ENCODE measurements at regions not wholly inside any gene's neighbourhood (a gene's known extent, or its start where the extent isn't known, plus 50 kb on each side); places are given as distances from the start of the nearest gene placed in this dataset.

- no peak overlapping the region for H3K9ac ChIP-seq (ENCODE audit: insufficient read depth in 1 of 2, low read depth in 2 of 2, low read length in 2 of 2)
- no peak overlapping the region for H3K4me2 ChIP-seq (ENCODE audit: insufficient read depth, low read length)
- intact Hi-C loops (cut with micrococcal nuclease) (no loop called here), in situ Hi-C loops (cut with MboI) (no loop called here)
- H3K79me2 ChIP-seq (ENCODE audit: control insufficient read depth, insufficient read depth, low read length), result no peaks in the 10 kb centered on the region
- no TSS peak for BruUV-seq (replicated peaks)
- H3K27me3 ChIP-seq (ENCODE audit: control insufficient read depth in 2 of 2, insufficient read depth in 2 of 2, low read length in 2 of 2), result peaks cover 29 to 53% of the 10 kb centered on the region in 2 experiments
- ChIA-PET POLR2A (interaction anchor here (0.6 to 1.0 kb wide), 4 partner anchors 17 to 1626 kb away, joined by 3 read pairs; no protein-coding TSS in a partner anchor), CTCF (ENCODE audit: low intra/inter-chr PET ratio) (no interaction called here)
- no peak overlapping the region for H3K27ac ChIP-seq (ENCODE audit: extremely low read depth, low read depth, low read length)
- FAIRE-seq (no peak), DNase-seq (ENCODE audit: extremely low read depth in 1 of 4, low spot score in 3 of 4) (no peak), ATAC-seq (no peak)
- H4K20me1 ChIP-seq (replicated peaks; ENCODE audit: control insufficient read depth, insufficient read depth, low read length), result no peaks in the 10 kb centered on the region
- H2AFZ ChIP-seq (ENCODE audit: low read depth, low read length), result no peak overlapping the region
- no peaks in the 10 kb centered on the region for H3K9me3 ChIP-seq (replicated peaks; ENCODE audit: control insufficient read depth, insufficient read depth, low read depth, low read length)
- TF ChIP-seq DIDO1 (tag; IDR thresholded peaks at IDR 0.05; ENCODE audit: low read depth) (no peak), RBM25 (IDR thresholded peaks at IDR 0.05; ENCODE audit: low read depth, low read length, severe bottlenecking) (no peak), RBBP5 (IDR thresholded peaks at IDR 0.05; ENCODE audit: borderline replicate concordance, insufficient read depth, low read length, poor library complexity, severe bottlenecking) (no peak), GATAD2A (IDR thresholded peaks at IDR 0.05) (no peak)
- no peaks in the 10 kb centered on the region for H3K9me1 ChIP-seq (ENCODE audit: control insufficient read depth, insufficient read depth, low read length)
- no peaks in the 10 kb centered on the region for H3K4me1 ChIP-seq (replicated peaks in 1 of 2; ENCODE audit: control insufficient read depth in 2 of 2, insufficient read depth in 2 of 2, low read length in 2 of 2)
- WGBS (ENCODE audit: insufficient coverage, low coverage, missing lambda C conversion rate), result 2% methylated on average over 16 of the region's 16 CpGs
- H3K4me3 ChIP-seq, result no peak overlapping the region
- no peaks in the 10 kb centered on the region for H3K36me3 ChIP-seq (ENCODE audit: control insufficient read depth, insufficient read depth, low read length)
Observed at GRCh38 chr16:79429381-79430190, 171.0 kb downstream of the MAF start.

GRCh38 chr16:79426663-79427062 lies 173.9 kb downstream of the MAF start:
- no peaks in the 10 kb centered on the region for H3K79me2 ChIP-seq (ENCODE audit: control insufficient read depth, insufficient read depth, low read length)
- no peak overlapping the region for H3K9ac ChIP-seq (ENCODE audit: insufficient read depth in 1 of 2, low read depth in 2 of 2, low read length in 2 of 2)
- H3K4me3 ChIP-seq, result no peak overlapping the region
- intact Hi-C loops (cut with micrococcal nuclease), result no loop called here
- H3K9me1 ChIP-seq (ENCODE audit: control insufficient read depth, insufficient read depth, low read length), result no peaks in the 10 kb centered on the region
- DNase-seq (ENCODE audit: extremely low read depth in 1 of 4, low spot score in 3 of 4) (no peak), FAIRE-seq (no peak), ATAC-seq (no peak)
- peaks cover 28 to 52% of the 10 kb centered on the region in 2 experiments for H3K27me3 ChIP-seq (ENCODE audit: control insufficient read depth in 2 of 2, insufficient read depth in 2 of 2, low read length in 2 of 2)
- no TSS peak for BruUV-seq (replicated peaks)
- no peak overlapping the region for H3K27ac ChIP-seq (ENCODE audit: extremely low read depth, low read depth, low read length)
- in situ Hi-C loops (cut with MboI), result no loop called here
- ChIA-PET POLR2A (interaction anchor here (1.4 to 1.9 kb wide), 2 partner anchors 13 to 20 kb away, joined by 5 read pairs; no protein-coding TSS in a partner anchor), CTCF (ENCODE audit: low intra/inter-chr PET ratio) (no interaction called here)
- H2AFZ ChIP-seq (ENCODE audit: low read depth, low read length), result no peak overlapping the region
- H3K4me2 ChIP-seq (ENCODE audit: insufficient read depth, low read length), result no peak overlapping the region
- H4K20me1 ChIP-seq (replicated peaks; ENCODE audit: control insufficient read depth, insufficient read depth, low read length), result no peaks in the 10 kb centered on the region
- 9% methylated on average over 6 of the region's 6 CpGs for WGBS (ENCODE audit: insufficient coverage, low coverage, missing lambda C conversion rate)
- no peaks in the 10 kb centered on the region for H3K9me3 ChIP-seq (replicated peaks; ENCODE audit: control insufficient read depth, insufficient read depth, low read depth, low read length)
- H3K4me1 ChIP-seq (replicated peaks in 1 of 2; ENCODE audit: control insufficient read depth in 2 of 2, insufficient read depth in 2 of 2, low read length in 2 of 2), result no peaks in the 10 kb centered on the region
- H3K36me3 ChIP-seq (ENCODE audit: control insufficient read depth, insufficient read depth, low read length), result no peaks in the 10 kb centered on the region
- TF ChIP-seq CLOCK (CRISPR knock-in tag; IDR thresholded peaks at IDR 0.05; ENCODE audit: borderline replicate concordance), result no peak
- TF ChIP-seq HMG20A (CRISPR knock-in tag; conservative IDR thresholded peaks at IDR 0.05), result no peak
- TF ChIP-seq MCM2 (IDR thresholded peaks at IDR 0.05; ENCODE audit: low read depth), result no peak
- no peak for TF ChIP-seq NEUROD1 (IDR thresholded peaks at IDR 0.05; ENCODE audit: borderline replicate concordance, low read depth, low read length, partially characterized antibody)
- TF ChIP-seq ATF4 (CRISPR knock-in tag; IDR thresholded peaks at IDR 0.05), result no peak
